ENCODE measurements at regions not wholly inside any gene's neighbourhood (a gene's known extent, or its start where the extent isn't known, plus 50 kb on each side); places are given as distances from the start of the nearest gene placed in this dataset.
A peak's percentile ranks its signal among the peaks of the same experiment; 100 is the strongest.

- DNase-seq (no peak), ATAC-seq (ENCODE audit: poor library complexity) (peak; percentile 88)
- intact Hi-C loops (cut with DNase I) = no loop called here
Observed at GRCh38 chr1:67952071-67952470, 98.4 kb downstream of the DIRAS3 start.

DNA sequence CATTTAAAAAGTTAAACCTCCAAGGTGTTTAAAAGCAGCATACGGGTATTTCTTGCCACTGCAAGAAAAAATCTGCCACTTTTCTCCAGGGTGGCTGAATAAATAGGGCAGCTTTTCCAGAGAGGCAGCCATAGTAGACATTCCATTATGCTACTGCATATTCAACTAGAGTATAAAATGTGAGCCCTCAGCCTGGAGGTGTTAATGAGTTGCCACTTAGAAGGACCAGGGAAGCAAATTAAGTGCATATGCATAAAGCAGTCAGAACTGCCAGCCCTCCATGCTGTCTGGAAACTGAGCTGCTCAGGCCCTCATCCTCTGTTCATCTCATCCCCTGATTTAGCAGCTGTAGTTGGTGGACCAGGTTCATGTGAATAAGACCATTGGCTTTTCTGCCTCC lies 99.4 kb downstream of the DIRAS3 start:
- ATAC-seq (ENCODE audit: poor library complexity) (no peak), DNase-seq (no peak)
- intact Hi-C loops (cut with DNase I) = no loop called here

DNA sequence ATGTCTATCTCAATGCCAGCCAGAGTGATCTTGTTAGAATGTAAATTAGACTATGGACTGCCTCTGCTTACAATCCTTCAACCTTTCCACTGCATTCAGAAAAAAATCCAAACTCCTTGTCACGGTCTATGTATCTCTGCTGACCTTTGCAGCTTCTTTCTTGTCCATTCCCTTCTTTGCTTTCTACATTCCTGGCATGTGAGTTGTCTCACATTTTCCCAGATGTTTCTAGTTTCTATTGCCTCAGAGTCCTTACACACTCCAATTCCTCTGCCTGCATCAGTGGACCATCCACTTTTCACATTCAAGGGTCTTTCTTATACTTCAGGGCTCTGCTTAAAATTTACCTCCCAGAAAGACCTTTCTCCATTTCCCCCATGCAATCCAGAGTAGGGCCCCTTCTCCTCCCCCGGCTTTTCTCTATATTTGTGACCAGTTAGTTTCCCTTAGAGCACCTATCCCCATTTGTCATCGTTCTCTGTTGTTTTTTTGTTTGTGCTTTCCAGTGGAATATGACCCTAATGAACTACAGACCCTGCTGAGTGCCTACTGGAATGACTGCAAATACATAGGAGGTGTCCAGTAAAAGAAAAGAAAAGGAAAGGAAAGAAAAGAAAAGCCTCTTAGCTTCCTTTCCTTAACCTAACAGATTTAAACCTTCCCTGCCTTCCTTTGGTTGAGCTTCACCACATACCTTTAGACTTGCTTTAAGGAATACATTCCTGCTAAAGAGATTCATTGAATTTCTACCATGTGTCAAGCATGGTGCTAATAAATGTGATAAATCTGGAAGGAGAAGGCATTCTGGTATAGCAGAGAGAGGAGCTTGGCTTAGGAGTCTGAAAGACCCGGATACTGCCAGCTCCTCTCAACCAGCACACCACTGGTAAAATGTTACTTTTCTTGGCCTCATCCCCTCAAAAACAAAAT lies 102.0 kb downstream of the DIRAS3 start:
- DNase-seq (no peak), ATAC-seq (ENCODE audit: poor library complexity) (no peak)
- intact Hi-C loops (cut with DNase I) = no loop called here

DNA sequence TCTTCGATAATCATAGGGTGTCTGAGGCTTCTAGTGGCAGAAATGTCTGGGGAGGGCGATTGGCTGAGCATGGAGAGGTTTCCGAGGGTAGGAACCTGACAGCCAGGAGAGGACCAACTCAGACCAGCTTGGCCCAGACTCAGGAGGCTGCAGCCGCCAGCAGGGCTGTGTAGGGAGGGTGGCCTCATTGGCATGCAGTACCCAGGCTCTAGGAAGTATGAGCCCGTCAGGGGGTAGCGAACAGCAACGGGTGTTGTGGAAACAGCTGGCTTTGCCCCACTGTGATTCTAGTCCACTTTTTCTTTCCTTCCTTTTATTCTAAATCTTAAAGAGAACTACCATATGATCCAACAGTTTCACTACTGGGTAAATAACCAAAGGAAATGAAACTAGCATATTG lies 103.3 kb downstream of the DIRAS3 start:
- ATAC-seq (ENCODE audit: poor library complexity) = peak; percentile 76
- peak; percentile 58 for DNase-seq
- intact Hi-C loops (cut with DNase I) = no loop called here

DNA sequence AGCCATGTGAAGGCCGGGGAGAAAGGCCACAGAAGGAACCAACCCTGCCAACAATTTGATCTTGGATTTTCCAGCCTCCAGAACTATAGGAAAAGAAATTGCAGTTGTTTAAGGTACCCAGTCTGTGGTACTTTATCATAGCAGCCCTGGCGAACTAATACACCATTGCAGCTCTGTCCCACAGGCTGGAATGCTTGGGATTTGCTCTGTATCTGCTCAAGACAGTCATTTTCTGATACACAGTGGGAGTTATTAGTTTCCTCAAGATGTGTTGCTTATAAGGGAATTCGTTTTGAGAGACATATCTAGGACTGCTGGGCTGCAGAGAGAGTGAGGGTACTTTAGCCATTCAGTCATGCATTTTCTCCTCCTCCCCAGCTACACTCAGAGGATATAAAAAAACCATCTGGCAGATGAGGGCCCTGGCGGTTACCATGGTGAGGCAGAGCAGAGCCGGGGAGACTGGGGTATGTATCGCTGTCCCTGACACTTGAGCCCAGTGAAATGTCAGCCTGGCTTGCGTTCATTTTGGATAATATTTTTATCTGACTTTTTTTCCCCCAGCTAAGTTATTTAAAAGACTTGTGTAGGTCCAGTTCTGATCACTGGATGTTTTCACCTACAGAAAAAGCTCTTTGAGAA lies 104.6 kb downstream of the DIRAS3 start:
- DNase-seq (peak; percentile 50), ATAC-seq (ENCODE audit: poor library complexity) (peak; percentile 93)
- intact Hi-C loops (cut with DNase I) = no loop called here

DNA sequence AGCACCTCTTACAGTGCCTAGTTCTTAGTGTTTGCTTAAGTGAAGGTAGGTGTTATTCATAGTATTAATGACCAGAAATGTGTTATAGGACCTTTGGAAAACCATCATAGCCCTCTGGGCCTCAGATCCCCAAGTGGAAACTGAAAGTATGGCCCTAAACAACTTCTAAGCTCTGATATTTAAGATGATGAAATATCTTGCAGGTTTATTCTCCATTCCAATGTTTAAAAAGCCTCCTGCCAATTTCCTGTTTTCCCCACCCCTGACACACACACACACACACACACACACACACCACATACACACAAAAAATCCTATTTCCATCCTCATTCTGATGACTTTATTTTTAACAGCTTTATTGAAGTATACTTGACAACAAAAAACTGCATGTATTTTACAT lies 108.2 kb downstream of the DIRAS3 start:
- DNase-seq (no peak), ATAC-seq (ENCODE audit: poor library complexity) (no peak)
- intact Hi-C loops (cut with DNase I) = no loop called here

DNA sequence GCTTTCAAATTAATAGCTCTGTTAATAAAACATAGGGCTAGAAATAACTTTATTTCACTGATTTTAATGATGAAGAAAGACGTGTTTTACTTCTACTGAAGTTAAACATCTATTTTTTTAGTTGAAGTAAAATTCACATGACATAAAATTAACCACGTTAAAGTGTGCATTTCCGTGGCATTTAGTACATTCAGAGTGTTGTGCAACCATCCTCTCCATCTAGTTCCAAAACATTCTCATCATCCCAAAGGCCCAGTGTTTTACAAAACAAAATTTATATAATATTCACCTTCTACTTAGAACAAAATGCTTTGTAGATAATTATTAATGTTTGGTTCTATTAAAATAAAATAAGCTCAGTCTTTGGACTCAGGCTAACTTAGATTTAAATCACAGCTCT lies 108.5 kb upstream of the GNG12 start:
- ATAC-seq (ENCODE audit: poor library complexity) (no peak), DNase-seq (no peak)
- intact Hi-C loops (cut with DNase I) = no loop called here

- ATAC-seq (ENCODE audit: poor library complexity) = no peak
- DNase-seq = no peak
- intact Hi-C loops (cut with DNase I) = no loop called here
Observed at GRCh38 chr1:67941155-67941554, 107.9 kb upstream of the GNG12 start.

GRCh38 chr1:67939942-67940341 lies 106.7 kb upstream of the GNG12 start:
- intact Hi-C loops (cut with DNase I) = no loop called here
- ATAC-seq (ENCODE audit: poor library complexity) (peak; percentile 76), DNase-seq (no peak)

DNA sequence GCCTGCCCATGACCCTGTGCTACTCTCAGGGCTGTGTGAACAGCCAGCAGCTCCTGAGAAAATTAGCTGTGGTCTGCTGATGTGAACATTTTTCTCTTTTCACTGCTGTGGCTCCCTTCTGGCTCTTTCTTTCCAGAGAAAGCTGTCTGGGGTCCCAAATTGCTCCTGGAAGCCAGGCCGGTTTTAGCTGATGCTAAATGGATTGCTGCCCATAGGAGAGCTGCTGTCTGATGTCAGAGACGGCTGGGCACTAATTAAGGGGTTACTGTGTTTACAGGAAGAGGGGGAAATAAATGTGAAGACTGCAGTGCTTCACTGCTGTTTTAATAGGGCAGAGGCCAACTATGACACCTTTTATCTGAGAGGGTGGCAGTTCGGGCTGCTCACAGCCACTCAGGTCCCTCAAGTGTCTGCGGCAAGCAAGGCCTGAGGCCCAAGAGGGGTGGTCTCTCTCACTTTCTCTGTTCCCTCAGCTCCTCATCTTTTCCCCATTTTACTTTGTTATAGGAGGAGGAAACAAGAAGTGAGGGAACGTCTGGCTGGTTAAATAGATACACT lies 106.0 kb upstream of the GNG12 start:
- intact Hi-C loops (cut with DNase I) = no loop called here
- DNase-seq (no peak), ATAC-seq (ENCODE audit: poor library complexity) (peak; percentile 65)

GRCh38 chr1:67937651-67938050 lies 104.4 kb upstream of the GNG12 start:
- DNase-seq = no peak
- ATAC-seq (ENCODE audit: poor library complexity) = no peak
- intact Hi-C loops (cut with DNase I) = no loop called here

GRCh38 chr1:67937010-67937409 lies 103.7 kb upstream of the GNG12 start:
- intact Hi-C loops (cut with DNase I) = no loop called here
- no peak for ATAC-seq (ENCODE audit: poor library complexity)

DNA sequence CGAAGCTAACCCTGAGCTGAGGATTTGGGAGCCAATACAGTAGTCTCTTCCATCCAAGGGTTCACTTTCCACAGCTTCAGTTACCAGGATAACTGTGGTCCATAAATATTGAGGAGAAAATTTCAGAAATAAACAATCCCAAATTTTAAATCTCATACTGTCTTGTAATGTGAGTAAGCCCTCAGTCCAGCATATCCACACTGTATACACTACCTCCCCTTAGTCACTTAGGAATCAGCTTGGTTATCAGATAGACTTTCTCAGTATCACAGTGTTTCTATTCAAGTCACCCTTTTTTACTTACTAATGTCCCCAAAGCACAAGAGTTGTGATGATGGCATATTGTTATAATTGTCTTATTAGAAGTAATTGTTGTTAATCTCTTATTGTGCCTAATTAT lies 102.3 kb upstream of the GNG12 start:
- DNase-seq (no peak), ATAC-seq (ENCODE audit: poor library complexity) (no peak)
- intact Hi-C loops (cut with DNase I) = no loop called here

More at GRCh38 chr1:67937010-67937409, 103.7 kb upstream of the GNG12 start:
- no peak for DNase-seq

DNA sequence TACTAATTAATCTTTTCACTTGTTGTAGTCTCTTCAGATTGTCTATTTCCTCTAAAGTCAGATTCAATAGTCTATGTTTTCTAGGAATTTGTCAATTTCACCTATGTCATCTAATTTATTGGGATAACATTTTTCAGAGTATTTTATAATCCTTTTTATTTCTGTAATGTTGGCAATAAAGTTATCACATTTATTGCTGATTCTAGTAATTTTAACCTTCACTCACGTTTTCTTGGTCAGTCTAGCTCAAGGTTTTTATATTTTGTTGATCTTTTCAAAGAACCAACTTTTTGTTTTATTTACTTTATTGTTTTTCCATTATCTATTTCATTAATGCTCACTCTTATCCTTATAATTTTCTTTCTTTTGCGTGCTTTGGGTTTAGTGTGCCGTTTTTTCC lies 97.9 kb upstream of the GNG12 start:
- ATAC-seq (ENCODE audit: poor library complexity) (no peak), DNase-seq (no peak)
- intact Hi-C loops (cut with DNase I) = no loop called here

DNA sequence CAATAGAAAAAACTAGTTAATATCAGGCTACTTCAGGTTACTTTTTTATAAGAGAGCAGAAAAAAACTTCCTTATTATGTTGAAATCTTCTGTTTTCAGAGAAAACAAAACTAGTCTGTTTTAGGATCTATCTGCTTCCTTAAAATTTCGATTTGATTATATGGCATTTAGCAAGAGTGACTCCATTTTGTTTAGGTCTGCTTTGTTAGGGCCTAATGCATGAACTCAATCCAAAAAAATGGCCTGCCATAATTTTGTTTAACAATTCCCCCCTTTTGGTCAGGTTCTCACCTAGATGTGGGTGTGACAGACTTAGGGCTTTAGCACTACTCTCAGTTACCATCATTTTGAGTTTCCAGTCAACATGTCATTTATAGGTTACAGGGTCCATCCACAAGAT lies 89.8 kb upstream of the GNG12 start:
- DNase-seq (no peak), ATAC-seq (ENCODE audit: poor library complexity) (no peak)
- intact Hi-C loops (cut with DNase I) = no loop called here

GRCh38 chr1:67921725-67922489 lies 88.6 kb upstream of the GNG12 start:
- no peak for DNase-seq
- intact Hi-C loops (cut with DNase I) = no loop called here
- no peak for ATAC-seq (ENCODE audit: poor library complexity)

DNA sequence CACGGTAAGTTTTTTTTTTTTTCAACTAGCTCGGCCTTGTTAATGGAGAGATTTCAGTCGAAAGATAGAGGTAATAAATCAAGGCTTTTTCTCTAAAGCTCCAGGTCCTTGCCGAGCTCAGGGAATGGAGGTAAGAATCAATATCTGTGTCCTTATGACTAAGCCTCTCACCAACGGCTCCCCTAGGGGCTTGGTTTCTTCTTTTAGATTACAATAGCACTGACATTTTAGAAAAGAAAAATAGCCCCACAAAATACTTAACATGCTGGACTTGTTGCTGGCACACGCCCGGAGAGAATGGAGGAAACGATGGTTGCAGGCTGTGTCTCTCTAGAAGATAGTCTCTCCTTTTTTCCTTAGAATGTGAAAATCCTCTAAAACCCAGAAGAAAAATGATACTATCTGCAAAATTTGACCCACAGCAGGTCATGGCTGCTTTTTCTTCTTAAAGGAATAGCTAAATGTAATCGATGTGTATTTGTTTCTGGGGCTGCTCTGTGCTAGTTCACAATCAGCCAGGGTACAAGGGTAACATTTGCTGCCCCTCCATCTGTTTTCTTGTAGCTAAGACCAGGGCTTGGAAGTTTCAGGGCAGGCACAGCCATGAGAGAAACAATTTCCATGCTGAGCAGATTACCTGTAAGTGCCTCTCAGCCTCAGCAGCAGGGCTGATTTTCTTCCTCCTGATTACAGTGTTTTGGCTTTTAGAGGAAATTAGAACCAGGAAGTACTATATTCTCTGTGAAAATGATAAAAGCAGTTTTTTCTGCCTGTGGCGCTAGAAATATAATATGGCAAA lies 86.2 kb upstream of the GNG12 start:
- no peak for DNase-seq
- no peak for ATAC-seq (ENCODE audit: poor library complexity)
- intact Hi-C loops (cut with DNase I) = no loop called here

GRCh38 chr1:67918067-67918466 lies 84.8 kb upstream of the GNG12 start:
- DNase-seq (no peak), ATAC-seq (ENCODE audit: poor library complexity) (no peak)
- intact Hi-C loops (cut with DNase I) = no loop called here

GRCh38 chr1:67917006-67917405 lies 83.7 kb upstream of the GNG12 start:
- ATAC-seq (ENCODE audit: poor library complexity) (no peak), DNase-seq (no peak)
- intact Hi-C loops (cut with DNase I) = no loop called here

Data from Right ventricle myocardium superior (tissue), 1 donor.